OCI-M1 (cell line): ENCODE measurements at regions not wholly inside any gene's neighbourhood (a gene's known extent, or its start where the extent isn't known, plus 50 kb on each side); places are given as distances from the start of the nearest gene placed in this dataset.

Source experiments
- DNase-seq: peaks from one replicate; lab custom pipeline; 2025; lab: John Stamatoyannopoulos, UW

DNA sequence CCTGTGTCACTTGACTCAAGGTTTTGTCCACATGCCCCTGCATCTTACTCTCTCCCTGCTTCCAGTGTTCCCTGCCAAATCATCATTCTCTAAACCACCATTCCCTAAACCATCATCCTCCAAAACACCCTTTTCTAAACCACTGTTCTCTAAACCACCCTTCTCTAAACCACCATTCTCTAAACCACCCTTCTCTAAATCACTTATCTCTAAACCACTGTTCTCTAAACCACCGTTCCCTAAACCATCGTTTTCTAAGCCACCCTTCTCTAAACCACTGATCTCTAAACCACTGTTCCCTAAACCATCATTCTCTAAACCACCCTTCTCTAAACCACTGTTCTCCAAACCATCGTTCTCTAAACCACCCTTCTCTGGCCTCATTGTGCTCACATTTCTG is 142.1 kb downstream of the CXCL12 start:
- DNase-seq, result peak; percentile 10

DNA sequence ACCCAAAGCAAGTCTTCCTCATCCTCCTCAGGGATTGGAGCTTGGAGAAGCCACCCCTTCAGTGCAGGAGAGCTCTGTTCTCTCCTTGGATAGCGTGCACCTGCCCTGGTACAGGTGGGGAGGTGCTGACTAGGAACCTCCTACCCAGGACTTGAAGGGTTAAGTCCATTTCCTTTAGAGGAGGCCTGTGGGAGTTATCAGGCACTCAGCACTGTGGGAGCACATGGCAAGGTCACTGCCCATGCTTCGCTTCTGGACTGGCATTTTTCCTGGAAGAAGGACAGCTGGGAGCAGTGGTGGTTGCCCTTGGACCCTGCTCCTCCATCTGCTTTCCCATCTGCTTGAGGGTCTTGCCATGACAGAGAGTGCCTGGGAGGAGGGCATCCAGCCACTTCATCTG is 142.8 kb downstream of the CXCL12 start:
- DNase-seq, result no peak

DNA sequence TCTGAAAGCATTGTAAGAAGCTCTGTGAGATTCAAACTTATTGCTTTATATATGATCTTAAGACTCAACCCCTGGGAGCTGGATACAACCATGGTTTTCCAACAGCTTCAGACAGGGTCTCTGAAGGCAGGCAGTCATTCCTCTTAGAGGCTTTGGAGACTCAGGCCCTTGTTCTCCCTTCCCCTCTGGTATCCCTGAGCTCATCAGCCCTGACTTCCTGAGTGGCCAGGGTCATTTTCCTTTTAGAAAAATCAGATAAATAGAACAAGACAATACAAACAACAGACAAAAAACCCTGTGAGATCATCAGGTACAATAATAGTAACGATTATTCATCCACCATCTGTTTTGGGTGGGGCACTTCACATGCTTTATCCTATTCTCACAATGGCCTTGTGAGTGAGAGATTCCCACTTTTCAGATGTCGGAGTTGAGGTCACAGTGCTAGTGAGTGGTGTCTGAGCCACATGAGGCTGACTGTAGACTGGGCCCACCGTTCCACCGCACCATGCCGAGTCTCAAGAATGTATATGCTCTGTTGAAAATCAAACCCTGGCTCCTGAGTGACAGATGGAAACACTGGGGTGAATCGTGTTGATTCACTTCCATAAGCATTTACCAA is 144.2 kb downstream of the CXCL12 start:
- no peak for DNase-seq

DNA sequence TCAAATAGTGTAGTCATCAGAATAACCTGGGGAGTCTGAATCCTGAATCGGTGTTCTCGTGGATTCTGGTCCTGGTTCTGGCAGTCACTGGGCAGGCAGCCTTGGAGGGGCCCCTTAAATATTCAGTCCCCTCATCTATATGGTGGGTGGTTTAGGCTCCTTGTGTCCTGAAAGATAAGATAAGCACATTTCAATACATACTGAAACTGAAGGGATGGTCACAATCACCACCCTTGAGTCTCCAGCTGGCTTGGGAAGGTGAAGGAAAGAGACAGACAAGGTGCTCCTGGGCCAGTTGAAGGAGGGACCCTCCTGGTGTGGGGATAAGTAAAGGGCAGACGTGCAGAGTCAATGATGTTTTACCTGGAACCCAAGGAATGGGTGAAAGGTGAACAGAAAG is 146.7 kb downstream of the CXCL12 start:
- no peak for DNase-seq

DNA sequence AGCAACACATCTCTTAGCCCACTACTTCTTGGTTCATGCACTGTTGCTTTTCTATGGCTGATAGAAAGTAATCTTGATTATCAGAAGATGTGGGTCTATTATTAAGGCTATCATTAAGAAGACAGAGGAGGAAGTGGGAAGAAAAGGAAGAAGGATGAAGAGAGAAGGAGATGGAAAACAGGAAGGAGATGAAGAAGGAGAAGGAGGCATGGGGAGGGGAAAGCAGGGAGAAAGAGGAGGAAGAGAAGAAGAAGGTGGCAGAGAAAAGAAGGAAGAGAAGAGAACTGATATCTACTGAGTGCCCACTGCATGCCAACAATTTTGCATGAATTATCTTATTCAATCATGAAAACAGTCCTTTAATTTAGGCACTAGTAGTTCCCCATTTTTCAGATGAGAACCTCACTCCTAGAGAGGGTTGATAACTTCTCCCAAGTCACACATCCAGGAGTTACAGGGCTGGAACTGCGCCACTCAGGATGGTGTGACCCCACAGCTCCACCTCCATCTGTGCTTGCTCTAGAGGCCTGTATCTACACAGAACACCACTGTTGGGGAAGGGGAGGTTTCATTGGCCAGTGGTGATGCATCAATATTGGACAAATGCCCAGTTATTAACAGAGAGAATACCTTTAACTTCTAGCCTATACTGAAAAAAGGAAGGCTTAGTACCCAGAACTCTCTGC is 147.4 kb downstream of the CXCL12 start:
- no peak for DNase-seq

DNA sequence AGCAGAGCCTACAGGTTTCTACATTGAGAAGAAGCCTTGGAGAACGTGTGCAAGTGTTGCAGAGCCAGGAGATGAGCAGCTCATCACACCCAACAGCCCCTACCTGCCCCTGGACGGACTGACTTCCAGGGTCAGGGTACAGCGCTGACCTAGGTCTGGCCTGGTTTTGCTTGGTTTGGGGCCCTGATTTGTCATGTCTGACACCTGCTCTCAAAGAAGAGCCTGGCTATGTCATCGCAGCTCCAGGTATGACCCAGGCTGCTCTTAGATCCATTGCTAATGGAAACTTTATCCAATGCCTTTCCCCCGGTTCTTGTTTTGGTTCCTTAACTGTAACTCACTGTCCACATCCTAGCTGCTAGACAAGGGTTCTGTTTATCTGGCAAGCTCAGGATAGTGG is 149.5 kb downstream of the CXCL12 start:
- no peak for DNase-seq

DNA sequence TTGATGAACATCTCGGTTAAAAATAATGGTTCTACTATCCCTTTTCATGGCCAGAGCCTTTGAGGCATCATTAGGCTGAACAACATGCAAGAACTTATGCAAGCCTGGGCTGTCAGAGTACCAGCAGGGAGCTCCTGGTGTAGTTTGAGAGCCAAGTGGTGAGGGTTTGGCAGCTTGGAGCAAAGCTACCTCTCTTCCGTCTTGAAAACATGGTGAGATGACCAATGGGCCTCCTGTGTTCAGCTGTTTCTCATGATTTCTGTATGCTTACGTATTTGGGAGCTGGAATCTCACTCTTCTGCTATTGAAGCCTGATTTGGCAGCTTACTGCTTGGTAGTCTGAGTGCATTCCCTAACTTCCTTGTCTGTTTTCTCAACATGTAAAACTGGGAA is 150.4 kb downstream of the CXCL12 start:
- no peak for DNase-seq

DNA sequence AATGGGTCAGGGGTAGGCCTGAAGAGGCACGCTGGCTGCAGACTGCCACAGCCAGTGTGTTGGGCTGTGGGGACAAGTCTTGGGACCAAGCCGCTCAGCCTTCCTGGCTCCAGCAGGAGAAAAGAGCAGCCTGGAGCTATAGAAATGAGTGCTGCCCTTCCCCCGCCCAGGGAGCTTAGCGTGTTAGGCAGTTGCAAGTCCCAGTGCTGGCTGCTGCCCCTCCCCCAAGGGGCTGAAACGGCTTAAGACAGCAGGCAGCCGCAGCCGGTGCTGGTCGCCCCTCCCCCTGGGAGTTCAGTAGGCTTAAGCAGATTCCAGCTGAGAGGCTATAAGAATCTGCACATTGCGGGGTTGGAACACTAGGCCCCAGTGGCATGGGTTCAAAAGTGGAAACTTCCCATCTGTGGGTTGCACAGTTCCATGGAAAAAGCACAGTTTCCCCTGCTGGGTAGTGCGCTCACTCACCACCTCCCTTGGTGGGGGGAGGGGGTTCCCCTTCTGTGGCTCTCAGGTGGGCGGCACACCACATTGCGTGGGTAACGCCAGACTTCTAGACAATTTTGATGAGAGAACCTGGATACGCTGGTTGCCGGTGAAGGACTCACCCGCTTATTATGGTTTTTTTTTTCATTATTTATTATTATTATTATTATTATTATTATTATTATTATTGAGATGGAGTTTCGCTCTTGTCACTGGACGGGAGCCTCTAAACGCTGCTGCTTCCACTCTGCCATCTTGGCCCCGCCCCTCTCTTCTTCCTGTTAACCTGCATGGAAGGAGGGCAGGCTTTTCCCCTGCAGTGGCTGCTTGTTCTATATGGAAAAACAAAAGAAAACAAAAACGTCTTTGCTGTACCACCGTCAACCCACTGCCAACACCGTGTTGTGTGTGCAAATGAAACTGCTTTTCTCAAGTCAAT is 151.1 kb downstream of the CXCL12 start:
- DNase-seq, result peak; percentile 26

DNA sequence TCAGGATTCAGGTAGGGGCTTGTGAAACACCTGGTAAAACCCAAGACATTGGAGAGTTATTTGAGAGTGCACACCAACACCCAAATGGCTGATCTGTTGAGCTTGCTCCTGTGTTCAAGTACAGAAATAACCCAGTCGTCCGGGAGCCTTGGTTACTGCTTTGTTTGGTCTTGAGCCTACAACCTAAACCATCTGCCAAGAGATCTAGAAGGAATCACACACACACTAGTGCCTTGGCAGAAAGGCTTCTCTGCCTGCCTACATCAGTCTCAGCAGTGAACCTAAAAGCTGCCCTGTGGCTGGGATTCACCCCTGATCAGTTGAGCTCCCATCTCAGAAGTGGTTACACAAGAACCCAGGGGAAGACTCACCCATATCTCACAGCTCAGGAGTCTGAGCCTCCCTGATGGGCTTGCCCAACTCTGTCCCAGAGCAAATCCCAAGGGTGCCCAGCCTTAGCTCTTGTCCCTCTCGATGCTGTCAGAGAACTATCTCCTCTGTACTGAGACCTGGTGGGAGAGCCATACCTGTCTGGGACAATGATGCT is 167.6 kb downstream of the CXCL12 start:
- DNase-seq, result no peak

DNA sequence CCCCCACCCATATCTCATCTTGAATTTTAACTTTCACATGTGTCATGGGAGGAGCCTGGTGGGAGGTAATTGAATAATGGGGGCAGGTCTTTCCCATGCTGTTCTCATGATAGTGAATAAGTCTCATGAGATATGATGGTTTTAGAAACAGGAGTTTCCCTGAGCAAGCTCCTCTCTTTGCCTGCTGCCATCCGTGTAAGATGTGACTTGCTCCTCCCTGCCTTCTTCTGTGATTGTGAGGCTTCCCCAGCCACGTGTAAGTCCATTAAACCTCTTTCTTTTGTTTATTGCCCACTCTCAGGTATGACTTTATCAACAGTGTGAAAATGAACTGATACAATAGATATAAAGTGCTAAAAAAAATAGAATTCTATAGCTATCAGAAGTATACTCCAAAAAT is 168.8 kb downstream of the CXCL12 start:
- no peak for DNase-seq

DNA sequence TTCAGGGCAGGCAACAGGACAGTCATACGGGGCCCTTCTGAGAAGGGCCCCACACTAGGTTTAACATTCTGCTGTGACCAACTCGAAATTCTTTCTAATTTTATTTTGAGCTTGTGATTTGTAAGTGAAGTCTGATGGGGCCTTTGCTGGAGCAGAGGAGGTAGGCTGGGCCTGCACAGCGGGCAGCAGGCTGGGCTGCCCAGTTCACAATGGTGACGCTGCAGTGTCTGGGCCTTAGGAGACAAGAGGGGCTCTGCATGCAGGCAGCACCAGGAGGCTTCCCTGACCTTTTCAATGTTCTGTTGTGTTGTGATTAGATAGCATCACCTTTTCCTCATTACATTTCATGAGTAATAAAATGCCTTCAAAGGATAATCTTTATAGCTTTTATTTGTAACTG is 175.1 kb downstream of the CXCL12 start:
- no peak for DNase-seq

DNA sequence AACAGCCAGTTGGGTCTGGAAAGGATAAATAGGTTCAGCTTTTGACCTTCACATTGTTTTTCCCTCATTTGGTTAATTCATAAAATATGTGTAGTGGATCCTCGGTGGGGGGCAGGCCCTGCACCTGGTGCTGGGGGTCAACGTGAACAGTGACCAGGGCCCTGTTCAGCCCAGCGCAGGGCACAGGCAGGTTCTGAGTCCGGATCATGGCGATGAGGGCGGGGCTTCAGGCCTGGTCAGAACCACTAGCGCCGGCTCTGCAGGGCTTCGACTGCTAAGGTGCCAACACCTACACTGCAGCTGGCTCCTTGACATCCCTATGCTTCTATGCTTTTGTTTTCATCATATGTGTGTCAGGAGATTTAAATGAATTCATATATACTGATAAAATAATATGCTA is 177.7 kb downstream of the CXCL12 start:
- no peak for DNase-seq

DNA sequence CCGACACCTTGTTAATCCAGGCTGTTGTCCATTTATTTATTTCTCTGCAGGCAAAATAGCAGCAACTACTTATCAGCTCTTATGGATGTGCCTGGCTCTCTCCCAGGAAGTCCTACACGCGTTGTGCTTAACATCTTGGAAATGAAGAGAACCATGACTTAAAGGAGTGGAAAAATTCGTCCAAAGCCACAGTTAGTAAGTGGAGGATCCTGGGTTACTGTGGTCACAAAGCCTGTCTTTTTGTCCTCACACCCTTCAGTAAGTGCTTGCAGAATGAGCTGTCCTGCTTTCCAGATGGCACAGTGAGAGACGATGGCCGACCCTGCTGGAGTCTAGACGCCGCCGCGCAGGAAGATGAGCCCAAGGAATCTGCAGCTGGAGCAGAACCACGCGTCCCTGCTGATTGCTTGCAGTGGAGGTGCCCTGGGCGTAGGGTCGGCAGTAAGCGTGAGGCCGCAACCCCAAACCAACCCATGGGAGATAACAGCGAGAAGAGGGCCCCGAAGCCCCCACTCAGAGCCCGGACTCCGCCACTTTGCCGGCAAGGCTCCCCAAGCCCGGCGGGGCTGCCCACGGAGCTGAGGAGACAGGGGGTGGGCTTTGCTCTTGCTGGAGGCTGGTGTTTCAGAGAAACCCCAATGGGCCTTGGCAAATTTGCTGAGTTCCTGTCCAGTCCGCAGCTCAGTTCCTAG is 178.6 kb downstream of the CXCL12 start:
- DNase-seq, result no peak

DNA sequence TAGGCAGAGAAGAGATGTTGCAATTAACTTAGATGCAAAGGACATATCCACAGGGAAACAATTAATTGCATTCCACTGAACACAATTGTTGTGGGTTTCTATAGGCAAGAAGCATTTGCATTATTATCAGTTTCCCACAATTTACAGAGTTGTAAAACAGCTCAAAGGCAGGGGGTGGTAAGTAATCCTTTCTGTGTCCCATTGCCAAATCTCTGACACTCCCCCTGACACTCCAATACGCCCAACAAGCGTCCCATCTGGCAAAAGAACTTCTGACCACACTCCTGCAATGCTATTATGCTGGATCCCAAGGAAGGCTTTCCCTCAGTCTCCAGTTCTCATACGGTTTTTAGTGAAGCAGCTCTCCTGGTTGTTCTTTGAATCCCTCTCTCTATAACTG is 179.8 kb downstream of the CXCL12 start:
- no peak for DNase-seq

DNA sequence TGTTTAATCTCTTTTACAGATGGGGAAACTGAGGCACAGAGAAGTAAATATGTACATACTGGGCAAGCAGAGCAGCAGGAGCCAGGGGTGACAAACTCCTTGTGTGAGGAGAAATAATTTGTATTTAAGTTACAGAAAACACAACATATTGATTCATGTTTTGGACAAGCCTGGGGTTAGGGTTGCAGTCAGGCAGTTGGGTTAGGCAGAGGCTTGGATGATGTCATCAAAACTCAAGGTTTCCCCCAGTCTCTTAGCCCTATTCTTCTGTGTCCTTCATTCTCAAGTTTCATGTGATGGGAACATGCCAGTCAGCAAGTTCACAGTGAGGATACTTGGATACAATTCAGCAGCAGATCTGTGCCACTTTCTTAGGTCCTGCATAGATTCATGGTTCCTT is 181.4 kb downstream of the CXCL12 start:
- DNase-seq, result no peak

DNA sequence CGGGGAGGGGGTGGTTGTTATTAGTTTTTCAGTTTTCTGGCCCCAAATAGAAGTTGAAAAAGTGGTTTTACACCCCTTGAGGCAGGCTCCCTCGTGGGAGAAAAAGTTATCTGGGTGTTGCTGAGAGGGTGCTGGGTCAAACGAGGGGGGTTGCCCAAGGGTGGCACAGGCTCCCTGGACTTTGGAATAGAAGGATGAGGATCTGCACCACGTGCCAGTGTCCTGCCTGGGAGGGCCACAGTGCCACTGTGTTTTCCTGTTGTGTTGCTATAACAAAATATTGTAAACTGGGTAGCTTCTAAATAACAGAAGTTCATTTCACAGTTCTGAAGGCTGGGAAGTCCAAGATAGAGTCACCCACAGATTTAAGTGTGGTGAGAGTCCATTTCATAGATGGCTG is 181.9 kb downstream of the CXCL12 start:
- no peak for DNase-seq

DNA sequence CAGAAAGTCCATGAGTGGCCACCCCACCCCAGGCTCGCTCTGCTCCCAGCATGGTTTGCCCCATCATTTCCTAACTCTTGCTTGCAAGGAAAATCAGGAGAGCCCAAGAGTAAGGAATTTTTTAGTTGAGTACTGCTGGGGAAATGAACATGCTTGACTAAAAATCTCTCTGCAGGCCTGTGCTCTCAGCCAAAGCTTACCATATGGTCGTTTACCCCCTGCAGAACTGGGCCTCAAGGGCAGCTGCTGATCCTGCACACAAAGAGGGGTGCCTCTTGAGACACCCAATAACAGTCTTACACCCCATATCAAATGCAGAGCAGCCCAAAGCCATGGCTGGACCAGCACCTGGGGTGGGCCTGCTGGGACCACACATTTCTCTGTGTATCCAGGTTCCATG is 183.2 kb downstream of the CXCL12 start:
- DNase-seq, result no peak

DNA sequence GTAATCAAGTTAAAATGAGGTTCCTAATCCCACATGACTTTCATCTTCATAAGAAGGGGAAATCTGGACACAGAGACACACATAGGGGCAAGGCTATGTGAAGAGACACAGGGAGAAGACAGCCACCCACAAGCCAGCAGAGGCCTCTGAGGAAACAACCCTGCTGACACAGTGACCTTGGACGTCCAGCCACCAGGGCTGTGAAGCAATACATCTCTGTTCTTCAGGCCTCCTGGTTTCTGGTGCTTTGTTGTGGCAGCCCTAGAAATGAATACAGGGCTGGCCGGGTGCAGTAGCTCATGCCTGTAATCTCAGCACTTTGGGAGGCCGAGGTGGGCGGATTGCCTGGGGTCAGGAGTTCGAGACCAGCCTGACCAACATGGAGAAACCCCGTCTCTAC is 183.9 kb downstream of the CXCL12 start:
- DNase-seq, result no peak

DNA sequence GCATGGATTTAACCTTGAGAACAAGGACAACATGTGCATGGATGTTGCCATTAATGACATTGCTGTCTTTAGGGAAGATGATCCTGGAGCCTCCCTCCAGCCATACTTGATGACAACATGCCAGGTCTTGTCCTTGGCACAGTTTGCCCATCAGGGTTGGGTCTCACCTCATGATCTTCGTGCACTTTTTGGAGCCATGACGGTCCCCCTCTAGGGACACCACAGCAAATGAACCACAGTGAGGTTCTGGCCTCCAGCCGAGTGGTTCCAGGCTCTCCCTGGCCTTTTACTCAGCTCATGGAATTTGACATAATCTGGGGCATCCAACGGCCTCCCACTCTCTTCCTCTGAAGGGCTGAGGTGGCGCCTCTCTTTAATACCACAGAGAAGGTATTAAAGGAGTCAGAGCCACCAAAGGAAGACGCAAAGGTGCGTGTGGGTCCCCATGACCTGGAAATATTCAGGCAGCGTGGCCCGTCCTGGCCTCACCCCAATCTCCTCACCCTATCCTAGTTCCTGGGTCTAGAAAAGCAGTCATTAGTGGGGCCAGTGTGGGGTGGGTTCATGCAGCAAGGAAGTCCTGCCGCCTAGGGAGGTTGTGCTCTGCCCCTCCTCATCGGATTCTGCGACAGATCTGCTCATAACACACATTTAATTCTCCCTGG is 184.8 kb downstream of the CXCL12 start:
- DNase-seq, result no peak

DNA sequence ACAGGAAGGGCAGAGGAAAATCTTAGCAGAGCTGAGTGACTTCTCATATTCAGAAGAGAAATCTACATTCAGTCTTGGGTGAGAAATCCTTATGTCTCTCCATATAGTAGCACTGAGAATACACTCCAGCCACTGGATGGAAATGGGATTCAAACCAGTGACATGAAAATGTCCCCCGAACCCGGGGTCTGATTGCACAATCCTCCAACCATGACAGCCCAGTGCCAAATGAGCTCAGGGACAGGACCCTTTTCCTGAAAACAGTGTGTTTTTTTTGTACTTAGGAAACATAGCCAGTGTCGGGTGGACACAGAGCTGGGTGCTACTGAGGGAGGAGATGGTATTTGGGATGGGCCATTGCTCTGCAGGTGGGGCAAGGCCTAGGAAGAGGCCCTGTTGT is 185.6 kb downstream of the CXCL12 start:
- DNase-seq, result no peak

DNA sequence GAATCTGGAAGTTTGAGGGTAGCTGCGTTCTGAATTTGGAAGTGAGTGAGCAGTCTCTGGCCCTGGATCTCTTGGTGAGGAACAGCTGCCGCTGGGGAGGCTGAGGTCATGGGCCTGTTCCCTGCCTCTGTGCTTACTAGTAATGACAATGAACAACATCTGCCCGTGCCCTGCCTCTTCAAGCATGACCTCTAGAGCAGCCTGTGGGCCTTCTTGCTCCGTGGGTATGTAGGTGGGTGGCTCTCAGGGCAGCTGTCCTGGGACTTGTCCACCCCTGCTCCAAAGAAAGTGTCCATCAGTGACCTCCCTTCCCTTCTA is 186.2 kb downstream of the CXCL12 start:
- no peak for DNase-seq
